Loucy (cell line): ENCODE measurements at regions not wholly inside any gene's neighbourhood (a gene's known extent, or its start where the extent isn't known, plus 50 kb on each side); places are given as distances from the start of the nearest gene placed in this dataset.

ENCODE experiments used
- EZH2phosphoT487 ChIP-seq: fragments of 200-600 bp; IDR thresholded peaks from 2 replicates; pipeline ENCODE4 v1.6.1; 2018; ENCODE audit warnings: antibody characterized with exemption, mild to moderate bottlenecking, moderate library complexity, borderline replicate concordance
- TF ChIP-seq, protein P1 (sequence below): fragments of 200-600 bp; sonication (generic); conservative IDR thresholded peaks from 2 replicates; pipeline ENCODE4 v1.5.1; 2014; ENCODE audit warnings: mild to moderate bottlenecking, antibody characterized with exemption, low read length

DNA sequence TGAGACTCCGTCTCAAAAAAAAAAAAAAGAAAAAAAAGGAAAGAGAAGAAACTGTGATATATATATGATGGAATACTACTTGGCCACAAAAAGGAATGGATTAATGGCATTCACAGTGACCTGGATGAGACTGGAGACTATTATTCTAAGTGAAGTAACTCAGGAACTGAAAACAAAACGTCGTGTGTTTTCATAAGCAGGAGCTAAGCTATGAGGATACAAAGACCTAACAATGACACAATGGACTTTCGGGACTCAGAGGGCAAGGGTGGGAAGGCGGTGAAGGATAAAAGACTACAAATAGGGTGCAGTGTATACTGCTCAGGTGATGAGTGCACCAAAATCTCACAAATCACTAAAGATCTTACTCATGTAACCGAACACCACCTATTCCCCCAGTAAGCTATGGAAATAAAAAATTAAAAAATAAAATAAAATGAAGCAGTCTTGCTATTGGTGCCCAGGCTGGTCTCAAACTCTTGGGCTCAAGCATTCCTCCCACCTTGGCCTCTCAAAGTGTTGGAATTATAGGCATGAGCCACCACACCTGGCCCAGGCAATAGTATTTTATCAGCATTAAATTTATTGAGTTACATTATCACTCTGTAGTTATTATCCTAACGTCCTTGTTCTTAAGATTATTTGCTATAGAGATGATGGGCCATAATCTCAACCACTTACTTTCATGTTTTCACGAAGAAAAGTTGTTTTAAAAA lies 71.5 kb upstream of the GPBP1 start:
- TF ChIP-seq, protein P1, sequence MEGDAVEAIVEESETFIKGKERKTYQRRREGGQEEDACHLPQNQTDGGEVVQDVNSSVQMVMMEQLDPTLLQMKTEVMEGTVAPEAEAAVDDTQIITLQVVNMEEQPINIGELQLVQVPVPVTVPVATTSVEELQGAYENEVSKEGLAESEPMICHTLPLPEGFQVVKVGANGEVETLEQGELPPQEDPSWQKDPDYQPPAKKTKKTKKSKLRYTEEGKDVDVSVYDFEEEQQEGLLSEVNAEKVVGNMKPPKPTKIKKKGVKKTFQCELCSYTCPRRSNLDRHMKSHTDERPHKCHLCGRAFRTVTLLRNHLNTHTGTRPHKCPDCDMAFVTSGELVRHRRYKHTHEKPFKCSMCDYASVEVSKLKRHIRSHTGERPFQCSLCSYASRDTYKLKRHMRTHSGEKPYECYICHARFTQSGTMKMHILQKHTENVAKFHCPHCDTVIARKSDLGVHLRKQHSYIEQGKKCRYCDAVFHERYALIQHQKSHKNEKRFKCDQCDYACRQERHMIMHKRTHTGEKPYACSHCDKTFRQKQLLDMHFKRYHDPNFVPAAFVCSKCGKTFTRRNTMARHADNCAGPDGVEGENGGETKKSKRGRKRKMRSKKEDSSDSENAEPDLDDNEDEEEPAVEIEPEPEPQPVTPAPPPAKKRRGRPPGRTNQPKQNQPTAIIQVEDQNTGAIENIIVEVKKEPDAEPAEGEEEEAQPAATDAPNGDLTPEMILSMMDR, result no peak
- no peak for TF ChIP-seq EZH2phosphoT487
